MG63 (cell line): ENCODE measurements at regions not wholly inside any gene's neighbourhood (a gene's known extent, or its start where the extent isn't known, plus 50 kb on each side); places are given as distances from the start of the nearest gene placed in this dataset.
"Not testable (repeated sequence)": the region's sequence is repeated elsewhere in the genome, so short reads cannot be mapped to it uniquely, and the experiment has no call there.

ENCODE experiments used
- DNase-seq: peaks from one replicate; pipeline ENCODE4 v3.0.0-alpha.2; 2020
- H3K27me3 ChIP-seq: fragments of 250-450 bp; sonication (Bioruptor Pico); 2 replicates; pipeline ENCODE4 v1.5.1; 2020; ENCODE audit warnings: mild to moderate bottlenecking, moderate library complexity
- H3K36me3 ChIP-seq: fragments of 250-450 bp; sonication (Bioruptor Pico); 2 replicates; pipeline ENCODE4 v1.5.1; 2020; ENCODE audit warnings: mild to moderate bottlenecking, moderate library complexity
- H3K4me3 ChIP-seq: fragments of 250-450 bp; sonication (Bioruptor Pico); 2 replicates; pipeline ENCODE4 v1.5.1; 2020; ENCODE audit warnings: mild to moderate bottlenecking, moderate library complexity
- H3K9me3 ChIP-seq: fragments of 250-450 bp; sonication (Bioruptor Pico); 2 replicates; pipeline ENCODE4 v1.5.1; 2020; ENCODE audit warnings: mild to moderate bottlenecking, moderate library complexity

GRCh38 chr5:99022250-99022649 is 93.4 kb upstream of the CHD1 start:
- Histone ChIP-seq H3K36me3 (no peaks in the 10 kb centered on the region), H3K9me3 (no peaks in the 10 kb centered on the region), H3K4me3 (no peak overlapping the region), H3K27me3 (peaks cover 7% of the 10 kb centered on the region; the same call in 1 of the 2 replicates)
- DNase-seq: no peak

DNA sequence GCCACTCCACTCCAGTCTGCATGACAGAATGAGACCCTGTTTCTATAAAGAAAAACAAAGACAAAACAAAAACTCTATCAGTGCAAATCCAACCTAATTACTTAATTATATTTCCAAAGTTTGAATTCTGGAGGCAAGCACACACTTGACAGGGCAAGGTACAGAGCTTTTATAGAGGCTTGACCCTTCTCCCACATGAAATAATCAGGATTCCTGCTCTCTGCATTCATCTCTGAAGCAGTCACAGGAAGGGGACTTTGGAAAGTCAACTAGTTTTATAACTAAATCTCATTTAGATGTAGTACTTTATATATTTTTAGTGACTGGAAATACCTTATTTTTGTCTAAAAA is 91.9 kb upstream of the CHD1 start:
- no peaks in the 10 kb centered on the region for H3K36me3 ChIP-seq
- DNase-seq: no peak
- no peak overlapping the region for H3K4me3 ChIP-seq
- peaks cover 7% of the 10 kb centered on the region; the same call in 1 of the 2 replicates for H3K27me3 ChIP-seq
- no peaks in the 10 kb centered on the region for H3K9me3 ChIP-seq

DNA sequence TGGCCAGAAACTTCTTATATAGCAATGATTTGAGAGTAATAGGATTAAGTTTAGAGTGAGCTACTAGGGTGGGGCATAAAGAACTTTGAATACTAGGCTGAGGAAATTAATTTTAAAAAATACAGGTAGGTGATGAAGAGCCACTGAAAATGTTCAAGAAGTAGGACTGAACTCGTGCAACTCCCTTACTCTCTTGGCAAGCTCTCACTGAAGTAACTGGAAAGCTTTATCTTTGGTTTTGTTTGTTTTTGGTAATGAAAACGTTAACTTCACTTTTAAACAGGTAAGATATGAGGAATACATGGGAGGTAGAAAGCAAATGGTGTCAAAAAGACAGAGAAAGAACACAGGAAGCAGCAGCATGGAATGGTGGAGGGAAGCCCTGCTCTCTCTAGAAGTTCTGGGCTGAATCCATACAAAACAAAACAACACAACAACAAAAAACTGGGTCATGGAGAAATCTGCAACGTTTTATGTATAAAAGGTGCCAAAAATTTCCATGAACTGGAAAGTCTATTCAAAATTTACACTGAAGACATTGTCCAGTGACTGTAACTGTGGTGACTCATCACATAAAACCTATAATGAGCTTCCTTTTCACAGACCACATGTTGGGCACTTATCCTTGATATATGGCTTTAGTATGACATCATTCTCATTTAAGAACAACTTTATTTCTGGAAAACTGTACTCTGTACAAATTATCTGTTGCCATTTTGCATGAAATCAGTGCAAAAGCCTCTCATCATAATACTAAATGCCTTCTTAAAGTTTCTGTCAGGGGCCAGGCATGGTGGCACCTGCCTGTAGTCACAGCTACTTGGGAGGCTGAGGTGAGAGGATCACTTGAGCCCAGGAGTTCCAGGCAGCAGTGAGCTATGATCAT is 91.2 kb upstream of the CHD1 start:
- Histone ChIP-seq H3K27me3 (peaks cover 7% of the 10 kb centered on the region; the same call in 1 of the 2 replicates), H3K36me3 (no peaks in the 10 kb centered on the region), H3K9me3 (no peaks in the 10 kb centered on the region), H3K4me3 (no peak overlapping the region)
- DNase-seq: peak; percentile 25

DNA sequence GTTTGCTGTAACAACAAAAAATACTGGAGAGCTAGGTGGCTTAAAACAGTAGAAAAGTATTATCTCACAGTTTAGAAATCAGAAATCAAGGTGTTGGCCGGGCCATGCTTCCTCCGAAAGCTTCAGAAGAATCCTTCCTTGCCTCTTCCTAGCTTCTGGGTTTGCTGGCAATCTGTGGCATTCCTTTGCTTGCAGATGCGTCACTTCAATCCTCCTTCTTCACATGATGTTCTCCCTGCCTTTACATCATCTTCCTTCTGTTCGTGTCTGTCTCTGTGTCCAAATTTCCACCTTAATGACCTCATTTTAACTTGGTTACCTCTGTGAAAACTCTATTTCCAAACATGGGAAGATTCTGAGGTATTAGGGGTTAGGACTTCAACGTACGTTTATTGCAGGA is 90.4 kb upstream of the CHD1 start:
- peaks cover 7% of the 10 kb centered on the region; the same call in 1 of the 2 replicates for H3K27me3 ChIP-seq
- H3K4me3 ChIP-seq: no peak overlapping the region
- no peaks in the 10 kb centered on the region for H3K9me3 ChIP-seq
- H3K36me3 ChIP-seq: no peaks in the 10 kb centered on the region
- DNase-seq: no peak

DNA sequence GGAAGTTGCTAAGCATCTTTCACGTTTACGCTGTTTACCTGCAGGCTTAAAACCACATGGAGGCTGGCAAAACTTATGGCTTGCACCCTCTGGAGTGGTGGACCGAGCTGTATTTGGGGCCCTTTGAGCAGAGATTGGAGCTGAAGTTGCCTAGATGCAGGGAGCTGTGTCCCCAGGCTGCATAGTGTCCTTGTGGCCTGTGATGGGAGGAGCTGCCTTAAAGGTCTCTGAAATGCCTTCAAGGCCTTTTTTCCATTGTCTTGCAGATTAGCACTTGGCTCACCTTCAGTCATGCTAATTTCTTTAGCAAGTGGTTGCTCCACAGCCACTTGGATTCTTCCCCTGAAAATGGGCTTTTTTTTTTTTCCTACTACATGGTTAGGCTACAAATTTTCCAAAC is 81.5 kb upstream of the CHD1 start:
- H3K9me3 ChIP-seq: peaks cover 7% of the 10 kb centered on the region
- H3K36me3 ChIP-seq: no peaks in the 10 kb centered on the region
- H3K27me3 ChIP-seq: no peaks in the 10 kb centered on the region
- DNase-seq: no peak
- no peak overlapping the region for H3K4me3 ChIP-seq

- not testable (repeated sequence) for H3K36me3 ChIP-seq, H3K4me3 ChIP-seq, H3K9me3 ChIP-seq, DNase-seq, H3K27me3 ChIP-seq
Observed at GRCh38 chr5:99008009-99008408, 79.2 kb upstream of the CHD1 start.

- H3K27me3 ChIP-seq: no peaks in the 10 kb centered on the region
- no peaks in the 10 kb centered on the region for H3K9me3 ChIP-seq
- DNase-seq: no peak
- no peak overlapping the region for H3K4me3 ChIP-seq
- H3K36me3 ChIP-seq: no peaks in the 10 kb centered on the region
Observed at GRCh38 chr5:99005506-99005905, 76.7 kb upstream of the CHD1 start.

GRCh38 chr5:99004960-99005359 is 76.2 kb upstream of the CHD1 start:
- no peaks in the 10 kb centered on the region for H3K36me3 ChIP-seq
- H3K27me3 ChIP-seq: no peaks in the 10 kb centered on the region
- no peaks in the 10 kb centered on the region for H3K9me3 ChIP-seq
- no peak overlapping the region for H3K4me3 ChIP-seq
- DNase-seq: no peak

GRCh38 chr5:99000876-99001275 is 72.1 kb upstream of the CHD1 start:
- Histone ChIP-seq H3K27me3 (no peaks in the 10 kb centered on the region), H3K9me3 (no peaks in the 10 kb centered on the region), H3K36me3 (no peaks in the 10 kb centered on the region), H3K4me3 (no peak overlapping the region)
- DNase-seq: no peak

DNA sequence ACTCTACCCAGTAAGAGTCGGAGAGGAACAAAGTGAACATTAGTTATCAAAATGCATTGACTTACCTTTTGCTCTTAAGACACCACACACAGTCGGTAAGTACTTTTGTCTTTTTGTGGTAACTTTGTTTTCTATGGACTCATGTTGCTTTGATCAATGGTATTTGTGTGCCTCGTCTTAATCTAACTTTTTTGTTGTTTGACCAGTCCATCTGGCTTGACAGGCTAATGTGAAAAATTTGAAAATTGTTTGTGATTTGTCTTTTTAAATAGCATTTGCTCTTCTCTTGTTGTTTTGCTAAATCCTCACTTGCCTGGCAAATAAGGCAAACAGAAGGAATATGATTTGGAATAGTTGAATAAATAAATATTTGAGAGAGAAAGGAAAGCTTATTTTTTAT is 71.4 kb upstream of the CHD1 start:
- Histone ChIP-seq H3K27me3 (no peaks in the 10 kb centered on the region), H3K4me3 (no peak overlapping the region), H3K36me3 (no peaks in the 10 kb centered on the region), H3K9me3 (no peaks in the 10 kb centered on the region)
- DNase-seq: no peak

- no peaks in the 10 kb centered on the region for H3K9me3 ChIP-seq
- no peaks in the 10 kb centered on the region for H3K36me3 ChIP-seq
- DNase-seq: no peak
- no peaks in the 10 kb centered on the region for H3K27me3 ChIP-seq
- no peak overlapping the region for H3K4me3 ChIP-seq
Observed at GRCh38 chr5:98999631-99000030, 70.8 kb upstream of the CHD1 start.

- Histone ChIP-seq H3K27me3 (no peaks in the 10 kb centered on the region), H3K36me3 (no peaks in the 10 kb centered on the region), H3K4me3 (no peak overlapping the region), H3K9me3 (no peaks in the 10 kb centered on the region)
- DNase-seq: peak; percentile 88
Observed at GRCh38 chr5:98997000-98997399, 68.2 kb upstream of the CHD1 start.

DNA sequence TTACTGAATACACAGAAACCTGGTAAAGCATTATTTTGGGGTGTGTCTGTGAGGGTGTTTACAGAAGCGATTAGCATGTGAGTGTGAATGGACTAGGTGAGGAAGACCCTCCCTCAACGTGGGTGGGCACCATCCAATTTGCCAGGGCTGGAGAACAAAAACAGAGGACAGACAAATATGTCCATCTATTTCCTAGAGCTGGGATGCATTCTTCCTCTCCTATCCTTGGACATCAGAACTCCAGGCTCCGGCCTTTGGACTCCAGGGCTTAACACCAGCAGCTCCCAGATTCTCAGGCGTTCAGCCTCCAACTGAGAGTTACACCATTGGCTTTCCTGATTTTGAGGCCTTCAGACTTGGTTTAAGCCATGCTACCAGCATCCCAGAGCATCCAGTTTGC is 65.8 kb upstream of the CHD1 start:
- Histone ChIP-seq H3K4me3 (no peak overlapping the region), H3K9me3 (no peaks in the 10 kb centered on the region), H3K27me3 (no peaks in the 10 kb centered on the region), H3K36me3 (no peaks in the 10 kb centered on the region)
- DNase-seq: no peak

DNA sequence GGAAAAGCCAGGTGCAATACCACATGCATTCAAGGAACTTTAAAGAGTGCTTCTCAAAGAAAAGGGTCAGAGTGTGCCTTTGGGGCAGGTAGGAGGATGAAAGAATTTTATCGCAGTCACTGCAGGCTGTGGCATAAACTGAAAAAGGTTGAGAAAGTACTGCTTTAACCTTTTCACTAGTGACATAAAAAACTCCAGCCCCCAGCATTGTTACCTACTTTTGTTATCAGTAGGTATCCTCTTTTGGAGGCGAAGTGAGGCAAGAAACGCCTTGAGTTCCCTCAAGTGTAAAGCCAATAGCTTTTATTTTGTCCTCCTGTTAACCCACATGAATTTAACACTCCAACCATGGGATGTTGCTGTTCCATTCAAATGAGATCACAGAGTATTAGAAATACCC is 64.7 kb upstream of the CHD1 start:
- Histone ChIP-seq H3K9me3 (no peaks in the 10 kb centered on the region), H3K36me3 (no peaks in the 10 kb centered on the region), H3K4me3 (no peak overlapping the region), H3K27me3 (no peaks in the 10 kb centered on the region)
- no peak for DNase-seq

GRCh38 chr5:98992552-98992951 is 63.7 kb upstream of the CHD1 start:
- Histone ChIP-seq H3K9me3 (no peaks in the 10 kb centered on the region), H3K4me3 (no peak overlapping the region)
- no peak for DNase-seq

DNA sequence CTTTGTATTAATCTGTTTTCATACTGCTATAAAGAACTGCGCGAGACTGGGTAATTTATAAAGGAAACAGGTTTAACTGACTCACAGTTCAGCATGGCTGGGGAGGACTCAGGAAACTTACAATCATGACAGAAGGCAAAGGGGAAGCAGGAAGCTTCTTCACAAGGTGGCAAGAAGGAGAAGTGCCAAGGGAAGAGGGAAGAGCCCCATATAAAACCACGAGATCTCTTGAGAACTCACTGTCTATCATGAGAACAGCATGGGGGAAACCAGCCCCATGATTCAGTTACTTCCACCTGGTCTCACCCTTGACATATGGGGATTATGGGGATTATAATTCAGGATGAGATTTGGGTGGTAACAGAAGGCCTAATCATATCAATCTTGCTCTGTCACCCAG is 60.9 kb upstream of the CHD1 start:
- Histone ChIP-seq H3K4me3 (no peak overlapping the region), H3K9me3 (no peaks in the 10 kb centered on the region), H3K27me3 (no peaks in the 10 kb centered on the region), H3K36me3 (no peaks in the 10 kb centered on the region)
- no peak for DNase-seq

More at GRCh38 chr5:98992552-98992951, 63.7 kb upstream of the CHD1 start:
- H3K27me3 ChIP-seq: no peaks in the 10 kb centered on the region
- H3K36me3 ChIP-seq: no peaks in the 10 kb centered on the region

- no peak for DNase-seq
- H3K9me3 ChIP-seq: no peaks in the 10 kb centered on the region
- no peak overlapping the region for H3K4me3 ChIP-seq
- no peaks in the 10 kb centered on the region for H3K36me3 ChIP-seq
- no peaks in the 10 kb centered on the region for H3K27me3 ChIP-seq
Observed at GRCh38 chr5:98986587-98986986, 57.8 kb upstream of the CHD1 start.

DNA sequence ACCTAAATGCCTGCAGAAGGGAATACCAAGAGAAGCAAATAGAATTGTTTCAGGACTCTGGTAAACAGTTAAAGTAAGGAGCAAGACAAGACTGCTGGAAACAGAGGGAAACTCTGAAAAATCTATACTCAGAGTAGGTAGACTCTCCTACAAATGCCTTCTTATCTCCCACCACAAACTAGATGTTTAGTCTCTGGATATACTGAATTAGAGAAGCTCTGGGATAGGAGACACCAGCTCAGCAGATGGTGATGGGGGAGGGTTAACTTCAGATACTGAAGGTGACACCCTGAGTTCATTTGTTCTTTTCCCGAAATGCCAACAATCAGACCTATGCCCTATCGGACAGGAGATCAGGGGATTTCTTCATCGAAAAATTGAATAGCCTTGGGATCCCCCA is 54.1 kb upstream of the CHD1 start:
- Histone ChIP-seq H3K4me3 (no peak overlapping the region), H3K9me3 (no peaks in the 10 kb centered on the region), H3K36me3 (no peaks in the 10 kb centered on the region), H3K27me3 (no peaks in the 10 kb centered on the region)
- no peak for DNase-seq
